ENCODE measurements at regions not wholly inside any gene's neighbourhood (a gene's known extent, or its start where the extent isn't known, plus 50 kb on each side); places are given as distances from the start of the nearest gene placed in this dataset.
A peak's percentile ranks its signal among the peaks of the same experiment; 100 is the strongest.
"Not testable (repeated sequence)": the region's sequence is repeated elsewhere in the genome, so short reads cannot be mapped to it uniquely, and the experiment has no call there.

- no peak for DNase-seq
Observed at GRCh38 chr21:38902608-38903445, 97.1 kb downstream of the ETS2 start.

- DNase-seq = no peak
Observed at GRCh38 chr21:38900499-38900898, 94.8 kb downstream of the ETS2 start.

GRCh38 chr21:38899985-38900384, 94.3 kb downstream of the ETS2 start:
- DNase-seq = not testable (repeated sequence)

DNA sequence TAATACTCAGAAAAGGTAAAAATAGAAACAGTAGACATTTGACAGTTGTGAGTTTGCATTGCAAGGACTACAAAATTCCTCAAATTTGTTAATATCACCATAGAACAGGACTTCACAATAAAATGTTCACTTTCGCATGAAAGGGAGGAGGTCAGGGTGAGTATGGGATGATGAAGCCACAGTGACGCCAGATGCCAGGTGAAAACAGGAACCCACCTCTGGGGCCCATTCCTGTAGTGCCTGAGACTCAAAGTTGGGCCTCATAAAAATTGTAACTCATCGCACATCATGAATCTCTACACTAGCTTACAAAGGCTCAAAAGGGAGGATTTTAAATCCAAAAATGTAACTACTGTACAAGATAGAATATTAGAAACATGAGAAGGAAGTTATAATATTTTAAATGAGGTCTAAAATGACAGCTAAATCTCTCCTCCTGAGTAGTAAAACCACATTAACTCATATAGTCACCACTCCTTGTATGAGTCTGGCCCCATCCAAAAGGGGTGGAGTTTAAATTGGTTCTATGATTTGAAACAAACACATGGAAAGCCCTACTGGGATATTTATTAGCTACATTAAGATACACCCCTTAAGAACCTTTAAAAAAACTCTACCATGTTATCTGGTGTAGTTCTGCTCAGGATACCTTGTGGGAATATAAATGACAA, 93.7 kb downstream of the ETS2 start:
- no peak for DNase-seq

DNA sequence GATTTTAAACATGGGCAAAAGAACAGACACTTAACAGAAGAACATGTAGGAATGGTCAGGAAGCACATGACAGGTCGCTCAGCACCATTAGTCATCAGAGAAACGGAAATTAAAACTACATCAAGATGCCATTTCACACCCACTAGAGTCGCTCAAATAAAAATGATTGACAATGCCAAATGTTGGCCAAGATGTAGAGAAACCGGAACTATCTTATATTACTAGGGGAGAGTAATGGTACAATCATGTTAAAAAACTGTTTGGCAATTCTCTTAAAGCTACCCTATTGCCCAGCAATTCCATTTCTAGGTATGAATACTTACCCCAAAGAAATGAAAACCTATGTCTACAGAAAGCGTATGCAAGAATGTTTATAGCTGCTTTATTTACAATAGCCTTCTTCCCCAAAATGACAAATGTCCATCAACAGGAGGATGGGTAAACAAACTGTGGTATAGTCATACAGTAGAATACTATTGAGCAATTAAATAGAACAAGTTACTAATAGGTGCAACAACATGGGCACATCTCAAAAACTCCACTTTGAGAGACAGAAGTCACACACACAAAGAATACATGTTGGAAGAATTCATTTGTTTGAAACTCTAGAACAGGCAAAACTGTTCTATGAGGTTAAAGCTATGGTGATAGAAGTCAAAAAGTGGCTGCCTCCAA, 92.8 kb downstream of the ETS2 start:
- no peak for DNase-seq

GRCh38 chr21:38897532-38898421, 92.0 kb downstream of the ETS2 start:
- peak; percentile 59 for DNase-seq

DNA sequence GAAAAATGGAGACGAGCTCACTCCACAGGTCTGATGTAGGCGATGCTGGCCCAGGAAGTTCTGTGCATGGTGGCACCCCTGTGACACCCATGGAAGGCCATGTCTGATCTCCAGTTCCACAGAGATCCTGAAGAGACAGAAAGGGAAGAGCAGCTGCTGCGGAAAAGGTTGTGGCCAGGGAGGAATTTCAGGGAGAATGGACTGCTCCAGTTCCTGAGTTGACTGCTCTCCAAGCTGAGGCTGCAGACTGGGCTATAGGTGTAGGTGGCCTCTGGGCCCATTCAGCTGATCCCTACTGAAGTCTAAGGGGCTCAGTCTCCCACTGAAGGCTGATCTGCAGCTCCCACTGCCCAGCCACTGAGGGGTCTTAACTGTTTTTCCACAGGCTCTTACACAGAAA, 89.2 kb downstream of the ETS2 start:
- no peak for DNase-seq

- DNase-seq = no peak
Observed at GRCh38 chr21:38888991-38889561, 83.3 kb downstream of the ETS2 start.

- DNase-seq = no peak
Observed at GRCh38 chr21:38887749-38888148, 82.0 kb downstream of the ETS2 start.

GRCh38 chr21:38887062-38887686, 81.4 kb downstream of the ETS2 start:
- DNase-seq = no peak

DNA sequence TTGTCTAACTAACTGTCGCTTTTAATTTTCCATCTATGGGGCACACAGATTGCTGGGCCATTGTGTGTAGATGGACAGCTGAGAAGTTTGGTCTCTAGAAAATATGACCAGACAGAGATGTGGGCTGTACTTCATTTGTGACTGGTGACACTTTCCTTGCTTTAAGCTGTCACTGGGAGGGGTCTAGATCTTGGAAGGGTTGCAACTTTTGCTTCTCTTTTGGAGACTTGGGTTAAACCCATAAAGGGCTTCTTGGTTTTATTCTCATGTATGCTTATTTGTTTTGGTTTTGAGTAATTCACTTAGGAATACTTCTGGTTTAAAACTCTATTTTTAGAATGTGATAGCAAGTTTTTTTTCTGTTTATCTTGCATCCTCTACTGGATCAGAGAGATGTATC, 80.2 kb downstream of the ETS2 start:
- DNase-seq = no peak

- DNase-seq = no peak
Observed at GRCh38 chr21:38884440-38884839, 78.7 kb downstream of the ETS2 start.

GRCh38 chr21:38883142-38883541, 77.4 kb downstream of the ETS2 start:
- no peak for DNase-seq

GRCh38 chr21:38881131-38881530, 75.4 kb downstream of the ETS2 start:
- no peak for DNase-seq

DNA sequence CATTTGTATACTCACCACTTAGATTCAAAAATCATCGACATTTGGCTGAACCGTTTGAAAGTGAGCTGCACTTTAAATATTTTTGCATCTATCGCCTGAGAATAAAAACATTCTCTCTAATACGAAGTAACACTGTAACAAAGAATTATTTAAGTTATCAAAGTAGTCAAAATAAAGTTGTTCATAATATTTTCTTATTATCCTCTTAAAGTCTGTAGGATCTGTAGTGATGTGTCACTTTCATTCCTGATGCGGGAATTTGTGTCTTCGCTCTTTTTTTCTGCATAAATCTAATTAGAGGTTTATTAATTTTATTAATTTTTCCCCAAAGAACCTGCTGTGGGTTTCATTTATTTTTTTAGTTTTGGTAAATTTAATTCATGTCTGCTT, 74.8 kb downstream of the ETS2 start:
- no peak for DNase-seq

- DNase-seq = no peak
Observed at GRCh38 chr21:38879912-38880576, 74.3 kb downstream of the ETS2 start.

DNA sequence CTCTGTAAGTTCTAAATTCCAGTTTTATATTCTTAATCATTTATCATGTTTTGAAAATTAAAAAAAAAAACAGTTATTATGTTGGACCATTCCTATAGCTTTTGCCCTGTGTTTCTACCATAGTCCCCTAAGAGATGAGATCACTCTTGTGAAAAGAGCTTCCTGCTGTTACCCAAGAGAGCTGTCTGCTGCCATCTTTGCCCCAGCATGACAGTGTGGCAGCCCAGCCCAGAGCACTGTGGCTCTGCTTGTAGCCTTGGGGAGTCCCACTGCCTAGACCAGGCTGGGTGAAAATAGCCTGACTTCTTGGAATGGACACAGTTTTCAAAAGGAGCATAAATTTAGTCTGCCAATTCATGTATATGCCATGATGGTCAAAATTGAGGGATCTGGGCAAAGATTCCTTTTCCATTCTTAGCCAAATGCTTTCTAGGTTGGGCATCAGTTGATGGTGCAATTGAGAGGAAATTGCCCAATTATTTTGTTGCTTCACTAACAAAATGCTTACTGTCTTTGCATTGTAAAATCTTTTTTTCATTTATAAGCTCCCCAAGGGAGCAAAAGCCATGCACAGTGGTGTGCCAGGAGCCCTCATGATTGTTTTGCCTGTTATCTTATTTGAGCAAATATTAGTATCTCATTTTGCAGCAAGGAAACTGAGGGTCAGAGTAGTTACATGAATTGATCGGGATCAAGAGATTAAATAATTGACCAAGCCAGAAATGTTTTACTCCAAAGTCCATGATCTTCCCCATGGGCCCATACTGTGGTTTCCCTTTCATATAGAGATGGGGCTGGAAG, 72.8 kb downstream of the ETS2 start:
- DNase-seq = no peak

GRCh38 chr21:38875694-38876492, 70.2 kb downstream of the ETS2 start:
- peak; percentile 47 for DNase-seq

Measured in NCI-H345 (cell line).